ENCODE measurements at regions not wholly inside any gene's neighbourhood (a gene's known extent, or its start where the extent isn't known, plus 50 kb on each side); places are given as distances from the start of the nearest gene placed in this dataset.
"Not testable (repeated sequence)": the region's sequence is repeated elsewhere in the genome, so short reads cannot be mapped to it uniquely, and the experiment has no call there.

DNA sequence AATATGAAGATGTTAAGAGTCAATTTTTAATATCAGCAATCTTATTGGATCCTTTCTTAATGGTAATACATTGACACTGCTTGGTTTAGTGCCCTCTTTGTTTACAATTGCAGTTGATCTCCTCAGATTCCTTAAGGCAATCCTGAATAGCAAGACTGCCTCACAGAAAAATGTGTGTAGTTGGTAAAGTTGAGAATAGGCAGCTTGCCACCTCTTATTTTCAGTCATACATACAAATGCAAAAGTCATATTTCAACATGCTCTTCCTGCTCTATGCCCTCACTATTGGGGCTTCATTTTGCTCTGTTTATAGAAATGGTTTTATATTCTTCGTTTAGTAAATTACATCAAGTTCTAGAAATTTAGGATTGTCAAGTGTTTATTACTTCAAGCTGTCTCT is 661.1 kb upstream of the ANKRD30A start:
- Histone ChIP-seq H3K36me3 (ENCODE audit: control insufficient read depth, insufficient read depth, low read length) (no peaks in the 10 kb centered on the region), H3K4me3 (replicated peaks in 1 of 4; ENCODE audit: control extremely low read depth in 1 of 4, insufficient read depth in 1 of 4, low read depth in 3 of 4, low read length in 4 of 4) (no peak overlapping the region), H3K9ac (ENCODE audit: insufficient read depth, low read length) (no peak overlapping the region), H3K79me2 (ENCODE audit: control insufficient read depth, insufficient read depth, low read length) (no peaks in the 10 kb centered on the region), H3K4me1 (ENCODE audit: control insufficient read depth, extremely low read depth, insufficient read depth, low read length) (no peaks in the 10 kb centered on the region), H3K27ac (ENCODE audit: insufficient read depth, low read length) (no peak overlapping the region), H4K20me1 (ENCODE audit: control insufficient read depth, extremely low read depth, insufficient read depth, low read length) (no peaks in the 10 kb centered on the region), H3K4me2 (ENCODE audit: extremely low read depth, insufficient read depth, low read length) (no peak overlapping the region), H2AFZ (ENCODE audit: low read length) (no peak overlapping the region), H3K27me3 (ENCODE audit: control insufficient read depth, insufficient read depth, low read length) (no peaks in the 10 kb centered on the region), H3K9me3 (ENCODE audit: control insufficient read depth, insufficient read depth, low read depth, low read length) (no peaks in the 10 kb centered on the region)
- TF ChIP-seq CTCF (conservative IDR thresholded peaks at IDR 0.05 in 1 of 2, IDR thresholded peaks at IDR 0.05 in 1 of 2; ENCODE audit: low read depth in 1 of 2, low read length in 2 of 2) = no peak
- TF ChIP-seq EZH2 (IDR thresholded peaks at IDR 0.05; ENCODE audit: low read length, missing control alignments) = no peak
- no peak for DNase-seq (ENCODE audit: low read depth in 2 of 2)

- H4K20me1 ChIP-seq (ENCODE audit: control insufficient read depth, extremely low read depth, insufficient read depth, low read length) = no peaks in the 10 kb centered on the region
- DNase-seq (ENCODE audit: low read depth in 2 of 2) = no peak
- no peak overlapping the region for H2AFZ ChIP-seq (ENCODE audit: low read length)
- H3K27ac ChIP-seq (ENCODE audit: insufficient read depth, low read length) = no peak overlapping the region
- H3K9ac ChIP-seq (ENCODE audit: insufficient read depth, low read length) = no peak overlapping the region
- H3K9me3 ChIP-seq (ENCODE audit: control insufficient read depth, insufficient read depth, low read depth, low read length) = no peaks in the 10 kb centered on the region
- no peak for TF ChIP-seq CTCF (conservative IDR thresholded peaks at IDR 0.05 in 1 of 2, IDR thresholded peaks at IDR 0.05 in 1 of 2; ENCODE audit: low read depth in 1 of 2, low read length in 2 of 2)
- H3K27me3 ChIP-seq (ENCODE audit: control insufficient read depth, insufficient read depth, low read length) = no peaks in the 10 kb centered on the region
- no peaks in the 10 kb centered on the region for H3K4me1 ChIP-seq (ENCODE audit: control insufficient read depth, extremely low read depth, insufficient read depth, low read length)
- no peaks in the 10 kb centered on the region for H3K79me2 ChIP-seq (ENCODE audit: control insufficient read depth, insufficient read depth, low read length)
- H3K36me3 ChIP-seq (ENCODE audit: control insufficient read depth, insufficient read depth, low read length) = no peaks in the 10 kb centered on the region
- no peak overlapping the region for H3K4me3 ChIP-seq (replicated peaks in 1 of 4; ENCODE audit: control extremely low read depth in 1 of 4, insufficient read depth in 1 of 4, low read depth in 3 of 4, low read length in 4 of 4)
- no peak overlapping the region for H3K4me2 ChIP-seq (ENCODE audit: extremely low read depth, insufficient read depth, low read length)
Measured at GRCh38 chr10:36463390-36463789, 662.0 kb upstream of the ANKRD30A start.

- Histone ChIP-seq H3K9ac (ENCODE audit: insufficient read depth, low read length) (no peak overlapping the region), H3K27me3 (ENCODE audit: control insufficient read depth, insufficient read depth, low read length) (no peaks in the 10 kb centered on the region), H3K79me2 (ENCODE audit: control insufficient read depth, insufficient read depth, low read length) (no peaks in the 10 kb centered on the region), H4K20me1 (ENCODE audit: control insufficient read depth, extremely low read depth, insufficient read depth, low read length) (no peaks in the 10 kb centered on the region), H3K4me3 (replicated peaks in 1 of 4; ENCODE audit: control extremely low read depth in 1 of 4, insufficient read depth in 1 of 4, low read depth in 3 of 4, low read length in 4 of 4) (no peak overlapping the region), H3K4me1 (ENCODE audit: control insufficient read depth, extremely low read depth, insufficient read depth, low read length) (no peaks in the 10 kb centered on the region), H2AFZ (ENCODE audit: low read length) (no peak overlapping the region), H3K36me3 (ENCODE audit: control insufficient read depth, insufficient read depth, low read length) (no peaks in the 10 kb centered on the region), H3K9me3 (ENCODE audit: control insufficient read depth, insufficient read depth, low read depth, low read length) (no peaks in the 10 kb centered on the region), H3K4me2 (ENCODE audit: extremely low read depth, insufficient read depth, low read length) (no peak overlapping the region), H3K27ac (ENCODE audit: insufficient read depth, low read length) (no peak overlapping the region)
- peak in 1 of 2 donors; percentile 73 for DNase-seq (ENCODE audit: low read depth in 2 of 2)
- TF ChIP-seq CTCF (conservative IDR thresholded peaks at IDR 0.05 in 1 of 2, IDR thresholded peaks at IDR 0.05 in 1 of 2; ENCODE audit: low read depth in 1 of 2, low read length in 2 of 2) (no peak), EZH2 (IDR thresholded peaks at IDR 0.05; ENCODE audit: low read length, missing control alignments) (no peak)
Measured at GRCh38 chr10:36462194-36462593, 663.2 kb upstream of the ANKRD30A start.

DNA sequence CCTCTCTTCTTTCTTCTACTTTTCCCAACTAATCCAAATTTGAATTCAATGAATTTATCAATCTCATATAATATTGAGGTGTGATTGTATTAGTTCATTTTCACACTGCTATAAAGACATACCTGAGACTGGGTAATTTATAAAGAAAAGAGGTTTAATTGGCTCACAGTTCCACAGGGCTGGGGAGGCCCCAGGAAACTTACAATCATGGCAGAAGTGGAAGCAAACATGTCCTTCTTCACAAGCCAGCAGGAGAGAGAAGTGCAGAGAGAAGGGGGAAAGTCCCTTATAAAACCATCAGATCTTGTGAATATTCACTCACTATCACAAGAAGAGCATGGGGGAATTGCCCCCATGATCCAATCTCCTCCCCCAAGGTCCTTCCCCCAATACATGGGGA is 667.0 kb upstream of the ANKRD30A start:
- H3K27ac ChIP-seq (ENCODE audit: insufficient read depth, low read length); H4K20me1 ChIP-seq (ENCODE audit: control insufficient read depth, extremely low read depth, insufficient read depth, low read length); H3K4me2 ChIP-seq (ENCODE audit: extremely low read depth, insufficient read depth, low read length); DNase-seq (ENCODE audit: low read depth in 2 of 2); H3K4me3 ChIP-seq (replicated peaks in 1 of 4; ENCODE audit: control extremely low read depth in 1 of 4, insufficient read depth in 1 of 4, low read depth in 3 of 4, low read length in 4 of 4); H2AFZ ChIP-seq (ENCODE audit: low read length); H3K36me3 ChIP-seq (ENCODE audit: control insufficient read depth, insufficient read depth, low read length); H3K79me2 ChIP-seq (ENCODE audit: control insufficient read depth, insufficient read depth, low read length); H3K4me1 ChIP-seq (ENCODE audit: control insufficient read depth, extremely low read depth, insufficient read depth, low read length); H3K27me3 ChIP-seq (ENCODE audit: control insufficient read depth, insufficient read depth, low read length); H3K9me3 ChIP-seq (ENCODE audit: control insufficient read depth, insufficient read depth, low read depth, low read length); H3K9ac ChIP-seq (ENCODE audit: insufficient read depth, low read length): not testable (repeated sequence)

Measured in fibroblast of lung (primary cell).